ENCODE measurements at regions not wholly inside any gene's neighbourhood (a gene's known extent, or its start where the extent isn't known, plus 50 kb on each side); places are given as distances from the start of the nearest gene placed in this dataset.

DNA sequence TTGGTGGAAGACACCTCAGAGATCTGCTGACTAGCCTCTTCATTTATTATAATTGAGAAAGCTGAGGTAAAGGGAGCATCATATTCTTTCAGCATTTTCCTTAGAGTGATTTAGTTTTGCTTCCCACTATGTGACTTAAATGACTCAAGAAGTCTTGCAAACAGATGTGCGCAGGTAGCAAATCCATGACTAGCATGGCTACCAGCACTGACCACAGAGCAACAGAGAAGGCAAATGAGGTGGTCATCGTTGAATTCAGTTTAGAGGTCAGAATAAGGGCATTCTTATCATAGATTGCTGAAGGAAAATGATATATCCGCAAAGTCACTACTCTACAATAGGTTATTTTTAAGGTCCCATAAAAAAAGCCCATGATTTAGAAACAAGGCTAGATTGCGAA, 162.2 kb downstream of the PIK3R1 start:
- Histone ChIP-seq H3K9me3 (no peaks in the 10 kb centered on the region), H2AFZ (ENCODE audit: low read depth) (no peak overlapping the region), H4K20me1 (ENCODE audit: insufficient read depth) (no peaks in the 10 kb centered on the region), H3F3A (replicated peaks; ENCODE audit: insufficient read depth) (no peaks in the 10 kb centered on the region), H3K4me3 (ENCODE audit: low read depth in 2 of 2, low read length in 1 of 2) (no peak overlapping the region), H3K36me3 (replicated peaks in 1 of 2; ENCODE audit: control insufficient read depth in 1 of 2, insufficient read depth in 2 of 2, low read length in 1 of 2) (no peaks in the 10 kb centered on the region), H3K4me1 (ENCODE audit: control insufficient read depth in 1 of 2, insufficient read depth in 2 of 2, low read depth in 1 of 2, low read length in 1 of 2) (no peaks in the 10 kb centered on the region), H3K27me3 (ENCODE audit: insufficient read depth) (peaks cover 6% of the 10 kb centered on the region), H3K4me2 (no peak overlapping the region), H3K27ac (ENCODE audit: low read depth in 2 of 2, low read length in 1 of 2) (no peak overlapping the region), H3K79me2 (ENCODE audit: insufficient read depth) (no peaks in the 10 kb centered on the region), H3K9ac (no peak overlapping the region), H3K9me2 (no peaks in the 10 kb centered on the region)
- no peak for DNase-seq
- no peak for TF ChIP-seq RXRA (IDR thresholded peaks at IDR 0.05; ENCODE audit: borderline replicate concordance, low read depth)
- no peak for TF ChIP-seq NRF1 (IDR thresholded peaks at IDR 0.05; ENCODE audit: low read depth, low read length)
- TF ChIP-seq FOXJ3 (CRISPR knock-in tag; IDR thresholded peaks at IDR 0.05): no peak
- TF ChIP-seq MEF2A (IDR thresholded peaks at IDR 0.05; ENCODE audit: borderline replicate concordance, low read depth): no peak
- TF ChIP-seq PBX3 (IDR thresholded peaks at IDR 0.05): no peak
- TF ChIP-seq ZBTB33 (IDR thresholded peaks at IDR 0.05; ENCODE audit: borderline replicate concordance, low read depth): no peak
- TF ChIP-seq, protein P1, sequence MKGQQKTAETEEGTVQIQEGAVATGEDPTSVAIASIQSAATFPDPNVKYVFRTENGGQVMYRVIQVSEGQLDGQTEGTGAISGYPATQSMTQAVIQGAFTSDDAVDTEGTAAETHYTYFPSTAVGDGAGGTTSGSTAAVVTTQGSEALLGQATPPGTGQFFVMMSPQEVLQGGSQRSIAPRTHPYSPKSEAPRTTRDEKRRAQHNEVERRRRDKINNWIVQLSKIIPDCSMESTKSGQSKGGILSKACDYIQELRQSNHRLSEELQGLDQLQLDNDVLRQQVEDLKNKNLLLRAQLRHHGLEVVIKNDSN (IDR thresholded peaks at IDR 0.05; ENCODE audit: borderline replicate concordance, low read depth): no peak
- no peak for TF ChIP-seq FOSL2 (IDR thresholded peaks at IDR 0.05; ENCODE audit: borderline replicate concordance, low read depth)
- no peak for TF ChIP-seq IRF3 (IDR thresholded peaks at IDR 0.05; ENCODE audit: low read depth, low read length)
- no peak for TF ChIP-seq TEAD4 (IDR thresholded peaks at IDR 0.05; ENCODE audit: borderline replicate concordance, insufficient read depth)
- TF ChIP-seq USF2 (IDR thresholded peaks at IDR 0.05; ENCODE audit: borderline replicate concordance, low read depth, low read length): no peak
- no peak for TF ChIP-seq YY1 (IDR thresholded peaks at IDR 0.05; ENCODE audit: low read depth)
- no peak for TF ChIP-seq GATA2 (CRISPR knock-in tag; IDR thresholded peaks at IDR 0.05)
- no peak for TF ChIP-seq ELF1 (IDR thresholded peaks at IDR 0.05)
- POLR2A ChIA-PET: no interaction called here
- WGBS (ENCODE audit: low lambda C conversion rate): 58% methylated on average over 4 of the region's 4 CpGs
- CTCF ChIA-PET: interaction anchor here (1.1 kb wide), 1 partner anchor 91 kb away, joined by 4 read pairs; no protein-coding TSS in a partner anchor
